Fibroblast of skin of scalp (primary cell): ENCODE measurements at regions not wholly inside any gene's neighbourhood (a gene's known extent, or its start where the extent isn't known, plus 50 kb on each side); places are given as distances from the start of the nearest gene placed in this dataset.

Experiments used
- DNase-seq: peaks from one replicate; pipeline ENCODE4 v3.0.0-alpha.2; 2013

DNA sequence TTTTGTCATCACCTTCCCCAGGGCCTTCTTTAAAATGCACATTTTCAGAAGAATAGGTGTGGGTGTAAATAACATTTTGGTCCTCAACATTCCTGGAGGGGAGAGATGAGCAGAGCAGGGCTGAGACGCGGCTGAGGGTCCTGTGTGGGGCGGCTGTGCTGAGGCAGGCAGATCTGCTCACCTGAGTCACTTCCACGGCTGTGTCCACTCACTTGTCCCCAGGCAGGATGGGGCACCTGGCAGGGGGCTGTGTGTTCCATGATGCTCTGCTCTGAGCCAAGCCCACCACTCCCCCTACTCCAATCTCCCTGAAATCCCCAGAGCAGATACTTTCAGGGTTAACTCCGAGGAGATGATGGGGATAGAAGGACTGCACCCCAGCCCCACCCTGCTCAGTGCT is 93.8 kb downstream of the GLRX3 start:
- DNase-seq, result no peak

DNA sequence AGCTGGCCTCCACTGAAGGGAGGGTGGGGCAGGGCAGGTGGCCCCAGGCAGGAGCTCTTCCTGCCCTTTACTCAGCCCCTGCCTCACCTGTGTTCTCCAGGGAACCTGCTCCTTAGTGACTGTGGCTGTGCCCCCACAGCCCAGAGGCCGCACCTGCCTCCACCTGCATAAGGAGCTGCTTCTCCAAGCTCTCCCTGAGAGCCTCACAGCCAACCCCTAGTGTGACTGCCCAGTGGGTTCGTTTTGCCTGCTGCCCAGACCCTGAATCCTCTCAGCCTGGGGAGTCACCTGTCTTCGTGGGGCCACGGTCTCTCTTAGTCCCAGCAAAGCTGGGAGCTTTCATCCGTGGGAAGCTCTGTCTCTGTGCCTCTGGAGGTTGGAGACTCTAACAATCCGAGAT is 94.4 kb downstream of the GLRX3 start:
- DNase-seq, result no peak

DNA sequence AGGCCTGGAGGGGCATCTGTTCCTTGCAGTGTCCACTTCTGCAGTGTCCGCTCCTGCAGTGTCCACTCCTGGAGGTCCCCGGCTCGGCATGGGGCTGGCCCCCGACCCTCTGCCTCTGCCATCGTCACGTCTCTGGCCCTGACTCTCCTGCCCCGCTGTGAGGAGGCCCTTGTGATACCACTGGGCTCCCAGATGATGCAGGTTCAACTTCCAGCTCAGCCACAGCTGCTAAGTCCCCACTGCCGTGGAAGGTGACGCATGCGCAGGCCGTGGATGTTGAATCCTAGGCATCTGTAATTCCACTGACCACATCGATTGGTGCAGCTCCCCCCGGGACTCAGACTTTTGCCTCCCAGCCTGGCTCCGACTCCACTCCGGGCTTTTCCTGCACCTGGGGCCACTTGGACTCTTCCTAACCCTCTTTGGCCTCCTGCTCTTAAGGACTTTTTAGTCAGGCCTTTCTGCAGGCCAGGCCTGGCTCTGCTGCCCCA is 95.1 kb downstream of the GLRX3 start:
- no peak for DNase-seq

DNA sequence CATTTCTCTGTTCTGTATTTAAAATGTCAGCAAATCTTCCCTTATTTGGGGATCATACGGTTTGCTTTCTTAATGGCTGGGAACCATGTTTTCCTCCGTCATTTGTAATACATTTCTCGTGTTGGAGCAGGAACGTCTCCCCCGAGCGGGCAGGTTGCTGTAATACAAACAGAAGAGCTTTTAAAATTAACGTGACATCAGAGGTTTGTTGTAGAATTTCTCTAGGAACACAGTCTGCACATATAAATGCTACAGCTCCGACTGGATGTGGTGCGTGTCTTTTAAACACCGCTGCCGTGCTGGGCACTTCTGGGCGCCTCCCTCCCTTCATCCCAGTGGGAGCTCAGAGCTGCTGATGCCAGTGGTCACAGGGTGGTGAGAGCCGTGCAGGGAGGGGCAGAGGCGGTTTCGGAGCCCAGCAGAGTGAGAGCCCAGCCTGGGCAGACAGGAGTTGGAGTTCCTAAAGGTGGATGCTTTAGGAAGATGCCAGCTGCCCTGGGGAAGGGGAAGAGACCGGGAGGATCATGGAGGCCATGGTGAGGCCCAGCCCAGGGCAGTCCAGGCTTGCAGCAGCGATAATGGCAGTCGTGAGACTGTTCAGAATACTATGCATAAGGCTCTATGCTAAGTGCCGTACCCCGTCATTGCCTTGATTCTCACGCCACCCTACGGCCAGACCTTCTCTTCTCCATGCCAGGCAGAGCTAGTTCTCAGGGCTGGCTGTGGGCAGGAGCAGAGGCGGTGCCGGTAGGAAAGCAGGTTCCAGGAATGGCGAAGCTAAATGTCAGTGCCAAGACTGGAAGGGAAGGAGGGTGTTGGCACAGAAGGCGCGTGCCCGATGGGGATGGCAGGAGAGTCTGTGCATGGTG is 96.2 kb downstream of the GLRX3 start:
- DNase-seq, result no peak

DNA sequence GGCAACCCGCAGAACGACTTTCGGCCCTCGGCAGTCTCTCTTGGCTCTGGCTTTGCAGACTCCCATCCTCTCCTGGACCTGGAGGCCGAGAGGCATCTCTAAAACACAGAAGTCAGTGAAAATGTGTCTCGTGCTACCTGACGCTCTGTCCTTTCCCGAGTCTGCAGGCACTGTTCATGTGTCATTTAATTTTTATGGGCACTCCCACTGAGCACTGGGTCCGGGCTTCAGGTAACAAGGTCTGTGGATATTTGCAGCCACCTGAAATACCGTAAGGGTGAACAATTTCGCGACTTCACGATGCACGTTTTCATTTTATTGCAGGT is 96.8 kb downstream of the GLRX3 start:
- no peak for DNase-seq

DNA sequence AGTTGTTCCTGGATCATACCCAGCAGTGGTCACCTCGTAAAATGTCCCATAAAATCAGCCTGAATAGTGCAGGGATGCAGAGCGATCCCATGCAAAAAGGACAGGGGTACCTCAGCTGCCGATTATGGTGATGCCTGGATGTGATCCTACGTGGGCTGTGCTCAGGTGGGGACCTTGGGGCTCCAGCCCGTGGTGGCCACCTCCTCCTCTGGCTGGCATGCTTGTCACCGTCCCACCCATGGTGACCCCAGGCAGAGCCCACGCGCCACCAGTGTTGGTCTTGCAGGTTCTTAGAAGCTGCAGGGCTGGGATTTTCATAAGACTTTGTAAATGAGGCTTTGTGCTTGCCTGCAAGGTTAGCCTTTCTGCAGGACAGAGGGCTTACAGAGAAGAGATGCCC is 97.2 kb downstream of the GLRX3 start:
- no peak for DNase-seq

DNA sequence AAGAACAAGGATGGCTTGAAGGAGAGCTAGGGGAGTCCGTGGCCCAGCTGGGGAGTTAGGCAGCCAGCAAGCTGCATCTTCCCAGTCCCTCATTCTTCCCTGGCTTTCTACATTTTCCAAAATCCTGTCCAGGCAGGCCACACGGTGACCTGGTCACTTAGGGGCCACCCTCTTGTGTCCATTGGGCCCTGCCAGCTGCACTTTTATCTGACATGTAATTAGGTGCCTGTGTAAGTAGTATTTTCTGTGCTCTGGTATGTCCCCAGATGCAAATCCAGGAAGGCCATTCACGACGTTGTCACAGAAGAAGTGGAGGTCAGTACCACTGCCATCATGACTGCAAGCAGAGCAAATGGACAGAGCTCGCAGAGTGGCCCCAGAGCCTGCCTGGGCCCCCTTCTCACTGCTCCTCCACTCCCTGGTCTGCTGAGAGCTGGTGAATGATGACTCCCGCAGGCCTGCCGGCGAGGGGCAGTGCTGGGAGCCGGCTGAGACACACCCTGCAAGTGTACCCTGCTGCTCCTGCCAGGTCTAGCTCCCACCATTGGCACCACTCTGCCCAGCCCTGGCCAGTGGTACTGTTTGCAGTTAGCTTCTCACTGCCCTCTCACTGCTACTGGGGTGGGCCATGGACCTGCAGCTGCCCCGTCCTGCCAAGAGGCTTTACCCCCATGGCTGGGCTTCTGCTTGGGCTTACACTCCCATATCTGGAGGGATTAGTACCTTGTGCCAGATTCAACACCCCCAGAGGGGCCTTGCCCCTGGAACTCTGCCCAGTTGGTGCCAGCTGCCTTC is 98.2 kb downstream of the GLRX3 start:
- no peak for DNase-seq

DNA sequence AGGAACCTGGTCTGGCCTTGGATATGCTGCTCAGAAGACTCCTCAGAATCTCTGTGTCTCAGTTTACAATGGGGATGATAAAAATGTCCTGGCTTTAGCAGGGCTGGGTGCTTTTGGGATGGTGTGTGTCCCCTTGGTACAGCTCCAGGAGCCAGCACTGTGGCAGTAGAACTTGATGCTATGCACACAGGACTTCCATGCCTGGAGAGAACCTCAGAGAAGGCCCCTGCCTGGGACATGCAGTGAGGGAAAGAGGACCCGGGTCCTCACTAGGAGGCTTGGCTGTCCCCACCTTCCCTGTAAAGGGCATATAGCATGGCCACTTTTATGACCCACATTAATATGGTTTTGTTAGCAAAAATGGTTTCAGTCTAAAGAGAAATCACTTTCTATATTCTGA is 100.5 kb downstream of the GLRX3 start:
- no peak for DNase-seq

DNA sequence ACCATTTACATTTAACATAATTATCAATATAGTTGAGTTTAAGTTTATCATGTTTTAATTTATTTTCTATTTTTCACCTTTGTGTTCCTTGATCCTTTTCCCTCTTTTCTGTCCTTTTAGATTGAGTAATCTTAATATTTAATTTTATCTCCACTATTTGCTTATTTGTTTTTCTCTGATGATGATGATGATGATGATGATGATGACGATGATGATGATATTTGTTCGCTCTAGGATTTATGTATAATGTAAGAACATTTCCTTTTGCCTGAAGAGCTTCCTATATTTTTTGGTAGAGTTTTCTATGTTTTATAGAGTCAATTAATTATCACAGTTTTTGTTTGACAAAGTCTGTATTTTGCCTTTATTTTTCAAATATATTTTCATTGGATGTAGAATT is 104.2 kb downstream of the GLRX3 start:
- DNase-seq, result no peak

DNA sequence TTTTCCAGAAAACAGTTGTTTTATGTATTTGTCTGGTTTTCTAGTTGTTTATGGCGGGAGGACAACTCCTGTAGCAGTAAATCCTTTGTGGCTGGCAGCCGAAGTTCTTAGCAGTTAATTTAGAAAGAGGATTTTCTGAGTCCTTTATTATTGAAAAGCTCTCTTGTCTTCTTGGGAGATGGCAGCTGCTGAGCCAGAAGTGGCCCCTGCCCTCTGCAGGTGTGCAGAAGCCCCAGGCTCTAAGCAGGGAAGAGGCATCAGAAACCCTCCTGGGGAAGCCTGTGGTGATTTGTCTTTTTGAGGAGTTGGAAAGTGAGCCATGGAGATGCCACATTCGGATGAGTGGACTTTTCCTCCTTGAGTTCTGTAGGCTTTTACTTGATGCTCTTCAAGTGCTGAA is 106.3 kb downstream of the GLRX3 start:
- no peak for DNase-seq

DNA sequence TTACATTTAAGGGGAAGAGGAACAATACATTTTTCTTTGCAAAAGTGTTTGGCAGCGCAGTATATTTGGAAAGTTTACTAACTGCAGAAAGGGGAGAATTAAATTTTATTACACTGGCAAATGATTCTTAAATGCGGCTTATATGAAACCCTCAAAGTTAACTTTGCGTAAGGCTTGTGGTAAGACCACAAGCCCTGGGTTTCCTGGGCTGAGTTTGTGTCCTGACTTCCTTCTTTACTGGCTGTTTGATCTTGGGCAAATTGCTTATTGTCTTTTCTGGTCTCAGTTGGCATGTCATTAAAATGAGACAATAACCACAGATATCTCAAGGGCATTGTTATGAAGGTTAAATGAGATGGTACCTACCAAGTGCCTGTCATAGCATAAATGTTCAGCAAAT is 106.8 kb downstream of the GLRX3 start:
- no peak for DNase-seq

DNA sequence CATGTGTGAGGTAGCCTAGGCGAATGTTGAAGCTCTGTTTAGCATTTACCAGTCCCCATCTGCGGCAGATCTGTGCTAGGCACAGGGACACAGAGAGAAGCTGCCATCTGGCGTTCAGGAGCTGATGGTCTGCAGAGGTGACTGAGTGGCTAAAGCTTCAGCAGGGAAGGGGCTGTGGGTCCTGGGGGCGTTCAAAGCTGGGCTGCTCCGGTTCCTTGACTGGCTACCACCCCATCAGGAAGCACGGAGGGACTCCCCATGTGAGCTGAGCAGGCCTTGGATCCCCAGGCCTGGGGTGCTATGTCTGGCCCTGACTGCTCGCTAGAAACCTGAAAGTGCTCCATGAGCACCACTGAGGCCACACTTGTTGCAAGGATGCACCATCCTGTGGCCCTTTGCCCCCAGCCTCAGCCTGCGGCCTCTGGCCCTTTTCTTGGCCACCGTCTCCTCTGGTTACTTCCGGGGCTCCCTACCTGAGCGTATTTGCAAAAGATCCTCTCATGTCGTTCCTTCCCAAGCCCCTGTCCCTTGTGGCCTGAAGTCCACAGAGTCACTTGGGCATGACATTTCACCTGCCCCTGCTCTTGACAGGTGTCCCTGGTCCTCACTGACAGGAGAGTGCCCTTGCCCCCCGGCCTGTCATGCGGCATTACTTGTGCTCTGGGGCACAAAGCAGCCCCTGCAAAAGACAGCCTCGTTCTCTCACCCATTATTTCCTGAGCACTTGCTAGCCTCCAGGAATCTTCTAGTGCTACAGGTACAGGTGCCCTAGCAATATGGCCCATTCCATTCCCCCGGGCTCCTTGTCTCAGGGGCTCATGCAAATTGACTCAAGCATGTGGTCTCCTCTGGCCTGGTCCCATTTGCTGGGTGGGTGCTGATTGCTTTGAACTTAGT is 108.1 kb downstream of the GLRX3 start:
- DNase-seq, result no peak

DNA sequence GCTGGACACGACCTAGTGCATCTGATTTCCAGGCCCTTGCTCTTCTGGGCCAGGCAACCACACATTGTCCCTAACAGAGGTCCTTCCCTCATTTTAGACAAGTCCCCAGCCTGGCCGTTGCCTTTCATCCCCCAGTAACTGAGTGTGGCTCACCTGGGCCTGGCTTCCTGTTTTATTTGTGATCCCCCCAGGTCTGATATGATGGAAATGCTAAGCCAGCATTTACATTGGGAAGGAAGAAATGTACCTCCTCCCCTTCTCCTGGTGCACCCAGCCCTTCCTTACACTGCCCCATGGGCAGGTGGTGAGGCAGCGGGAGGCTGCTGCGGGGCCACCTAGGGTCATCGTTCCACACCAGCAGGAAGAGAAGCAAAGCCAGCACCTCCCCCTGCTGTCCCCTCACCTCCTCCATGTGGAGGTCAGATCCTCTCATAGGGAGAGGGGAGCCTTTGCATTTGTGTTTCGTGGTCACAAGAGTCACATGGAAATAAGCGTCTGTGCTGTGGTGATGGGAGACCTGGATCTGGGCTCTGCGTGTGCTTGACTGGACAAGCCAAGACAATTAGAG is 108.8 kb downstream of the GLRX3 start:
- DNase-seq, result no peak

DNA sequence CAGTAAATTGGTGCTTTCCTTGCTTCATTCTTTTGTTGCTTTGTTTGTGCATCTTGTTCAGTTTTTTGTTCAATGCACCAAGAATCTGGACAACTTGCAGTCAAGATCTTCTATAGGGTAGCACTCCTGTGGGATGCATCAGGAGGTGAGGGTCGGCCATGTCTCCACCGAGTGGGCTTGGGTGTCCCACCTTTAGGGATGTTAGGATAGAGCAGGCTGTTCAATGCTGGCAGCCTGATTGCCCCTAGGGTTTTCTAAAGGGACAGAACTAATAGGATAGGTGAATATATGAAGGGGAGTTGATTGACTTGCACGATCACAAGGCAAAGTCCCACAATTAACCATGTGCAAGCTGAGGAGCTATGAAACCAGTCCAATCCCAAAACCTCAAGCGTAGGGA is 109.9 kb downstream of the GLRX3 start:
- DNase-seq, result no peak

DNA sequence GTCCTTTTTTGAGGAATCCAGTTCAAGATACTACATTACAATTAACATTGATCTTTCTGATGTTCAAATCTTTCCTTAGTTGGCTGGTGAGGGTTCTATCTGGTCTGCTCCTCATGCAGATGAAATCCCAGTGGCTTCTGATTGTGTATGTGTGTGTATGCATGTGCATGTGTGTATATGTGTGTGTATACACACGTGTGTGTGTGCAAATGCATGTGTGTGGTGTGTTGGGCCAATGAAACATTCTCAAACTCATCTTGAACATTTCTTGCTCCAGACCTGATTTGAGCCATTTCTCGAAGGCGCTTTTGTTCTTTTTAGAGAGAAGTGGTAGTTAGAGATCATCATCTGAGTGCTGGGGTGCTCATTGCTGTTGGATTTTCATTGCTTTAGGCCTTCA is 113.9 kb downstream of the GLRX3 start:
- DNase-seq, result no peak

DNA sequence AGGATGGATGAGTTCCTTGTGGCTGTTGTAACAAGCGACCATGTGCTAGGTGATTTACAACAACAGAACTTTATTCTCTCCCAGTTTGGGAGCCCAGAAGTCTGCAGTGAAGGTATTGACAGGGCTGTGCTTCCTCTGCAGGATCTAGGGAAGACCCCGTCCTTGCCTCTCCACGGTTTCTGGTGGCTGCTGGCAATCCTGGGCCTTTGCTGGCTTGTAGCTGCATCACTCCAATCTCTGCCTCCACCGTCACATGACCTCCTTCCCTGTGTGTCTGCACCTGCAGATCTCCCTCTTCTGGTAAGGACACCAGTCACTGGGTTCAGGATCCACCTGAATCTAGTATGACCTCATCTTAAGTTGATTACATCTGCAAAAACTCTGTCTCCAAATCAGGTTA is 115.6 kb downstream of the GLRX3 start:
- no peak for DNase-seq

DNA sequence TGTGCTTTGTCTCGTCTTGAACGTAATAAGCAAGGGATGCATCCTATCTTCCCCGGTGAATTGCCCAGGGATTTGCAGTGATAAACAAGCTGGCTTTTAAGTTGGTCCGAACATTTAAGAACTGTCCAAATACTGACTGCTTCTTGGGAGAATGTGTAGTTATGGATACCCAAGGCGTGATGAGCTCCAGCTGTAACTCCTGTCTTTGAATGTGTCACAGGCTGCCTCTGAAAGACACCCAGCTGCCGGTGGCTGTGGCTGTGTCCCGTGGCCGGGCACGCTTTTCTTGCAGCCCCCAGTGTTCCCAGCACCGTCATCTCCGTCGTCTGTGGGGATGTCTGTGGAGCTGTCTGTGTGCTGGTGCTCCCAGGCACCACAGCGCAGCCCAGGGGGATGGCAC is 118.1 kb downstream of the GLRX3 start:
- no peak for DNase-seq

DNA sequence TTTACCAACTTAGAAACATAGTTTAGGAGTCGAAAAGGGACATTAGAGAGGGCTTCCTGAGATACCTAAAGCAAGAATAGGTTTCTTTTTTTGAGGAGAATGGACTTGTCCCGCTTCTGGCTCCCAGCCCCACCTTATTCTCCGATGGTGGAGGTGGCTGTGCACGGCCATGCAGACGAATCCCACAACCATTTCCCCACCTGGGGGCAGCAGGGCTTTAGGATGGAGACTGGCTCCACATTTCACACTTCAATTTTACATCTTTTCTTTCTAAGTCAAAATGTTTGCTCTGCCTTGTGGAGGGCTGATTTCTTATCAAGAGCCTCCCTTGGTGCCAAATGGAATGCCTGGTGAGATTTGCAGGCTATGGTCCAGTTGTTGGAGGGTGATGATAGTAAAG is 118.5 kb downstream of the GLRX3 start:
- no peak for DNase-seq

DNA sequence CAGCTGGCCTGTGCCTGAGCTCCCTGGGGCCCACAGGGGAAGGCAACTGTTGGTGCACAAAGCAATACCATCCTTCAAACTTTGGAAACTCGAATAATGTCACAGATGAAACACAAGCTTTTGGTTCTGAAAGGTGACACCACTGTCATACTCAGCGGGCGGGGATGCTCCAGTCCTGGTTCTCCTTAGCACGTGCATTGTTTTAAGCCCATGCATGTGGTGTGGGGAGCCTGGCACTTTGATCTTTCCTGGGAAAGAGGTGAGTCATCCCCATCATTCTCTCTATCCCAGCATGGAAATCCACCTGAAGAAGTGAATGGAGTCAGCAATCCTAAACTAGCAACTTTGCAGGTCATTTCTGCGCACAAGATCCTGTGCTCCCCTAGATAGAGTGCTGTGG is 119.6 kb downstream of the GLRX3 start:
- DNase-seq, result no peak

DNA sequence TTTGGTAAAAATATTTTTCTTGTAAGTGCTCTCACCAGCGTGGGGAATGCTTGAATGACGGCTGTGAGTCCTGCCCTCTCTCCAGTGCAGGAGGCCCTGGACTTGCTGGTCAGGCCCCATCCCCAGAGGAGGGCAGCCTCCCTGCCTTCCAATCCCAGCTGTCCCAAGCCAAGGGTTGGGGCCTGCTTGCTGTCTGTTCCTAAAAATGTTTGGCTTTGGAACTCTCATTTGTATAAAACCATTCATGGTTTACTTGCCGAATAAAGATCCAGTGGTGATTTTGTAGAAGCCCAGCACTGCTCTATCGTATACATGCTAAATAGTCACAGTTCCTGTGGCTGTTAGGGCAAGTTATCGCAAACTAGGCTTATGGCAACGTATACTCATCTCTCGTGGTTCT is 121.7 kb downstream of the GLRX3 start:
- no peak for DNase-seq

DNA sequence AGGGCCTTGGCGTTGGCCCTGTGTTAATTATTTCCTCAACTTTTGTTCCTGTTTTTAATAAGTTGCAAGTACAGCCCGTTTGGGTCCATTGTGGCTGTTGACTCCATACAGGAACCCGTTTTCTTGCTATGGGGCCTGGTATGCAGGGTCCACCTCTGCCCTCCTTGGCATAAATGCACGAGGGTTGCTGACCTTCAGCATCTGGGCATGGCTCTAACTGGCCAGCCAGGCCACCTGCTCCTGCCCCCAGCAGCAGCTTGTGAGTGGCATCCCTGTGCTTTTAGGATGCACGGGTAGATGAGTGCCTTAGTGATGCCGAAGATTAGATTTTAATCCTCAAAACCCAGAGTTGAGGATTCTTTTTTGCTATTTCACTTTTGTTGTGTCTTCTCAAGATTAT is 123.2 kb downstream of the GLRX3 start:
- no peak for DNase-seq

DNA sequence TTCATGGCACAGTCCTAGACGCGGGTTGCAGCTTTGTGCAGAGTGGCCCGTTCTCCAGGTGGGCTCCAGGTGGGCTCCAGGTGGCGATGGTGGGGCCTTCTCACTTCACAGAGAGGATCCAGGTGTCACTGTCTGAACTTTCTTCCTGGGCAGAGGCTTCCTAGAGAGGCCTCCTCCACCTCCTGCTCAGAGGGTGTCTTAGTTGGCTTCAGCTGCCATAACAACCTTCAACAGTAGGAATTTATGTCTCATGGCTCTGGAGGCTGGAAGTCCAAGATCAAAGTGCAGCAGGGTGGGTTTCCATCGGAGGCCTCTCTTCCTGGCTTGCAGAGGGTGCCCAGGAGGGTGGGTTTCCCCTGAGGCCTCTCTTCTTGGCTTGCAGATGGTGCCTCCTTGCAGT is 125.1 kb downstream of the GLRX3 start:
- DNase-seq, result no peak

DNA sequence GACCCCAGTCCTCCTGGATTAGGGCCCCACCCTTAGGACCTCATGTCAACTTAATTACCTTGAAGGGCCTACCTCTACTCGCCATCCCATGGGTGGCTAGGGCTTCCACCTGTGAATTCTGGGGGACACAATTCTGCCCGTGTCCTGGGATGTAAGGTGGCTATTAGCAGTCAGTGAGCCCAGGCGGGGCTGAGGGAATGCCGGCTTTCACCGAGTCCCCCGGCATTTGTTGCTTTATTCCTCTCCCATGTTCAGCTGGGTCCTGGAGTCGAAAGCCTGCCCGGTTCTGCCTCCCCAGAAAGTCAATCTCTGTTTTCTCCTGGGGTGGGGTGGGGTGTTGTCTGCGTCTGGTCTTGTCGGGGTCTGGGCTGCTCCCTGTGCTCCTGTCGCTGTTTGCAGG is 125.6 kb downstream of the GLRX3 start:
- DNase-seq, result no peak
